GM12878 (cell line): ENCODE measurements at regions not wholly inside any gene's neighbourhood (a gene's known extent, or its start where the extent isn't known, plus 50 kb on each side); places are given as distances from the start of the nearest gene placed in this dataset.

Source experiments
- ATAC-seq: fragments of 200-7000 bp; cut with Tn5 transposase; 3 replicates; pipeline ENCODE4 v1.9.1; 2020; ENCODE audit warnings: mild to moderate bottlenecking, moderate library complexity
- BruUV-seq: library from RNA; stranded (reverse); fragments of 400-500 nt; replicated peaks from 2 replicates; lab custom pipeline; 2021; lab: Mats Ljungman, UMichigan
- CTCF ChIA-PET: fragments of 300-600 bp; sonication (Branson Sonifier 250); formaldehyde crosslinking; extraction: SDS; loops from one replicate; lab custom pipeline; 2021; ENCODE audit warnings: inconsistent platforms; lab: Yijun Ruan, JAX
- POLR2A ChIA-PET: fragments of 350-600 bp; formaldehyde crosslinking; extraction: SDS; loops from one replicate; lab custom pipeline; 2021; ENCODE audit warnings: inconsistent platforms; lab: Charles Lee
- RAD21 ChIA-PET: fragments of 300-600 bp; sonication (Branson Sonifier 250); formaldehyde crosslinking; loops from one replicate; lab custom pipeline; 2023; ENCODE audit warnings: antibody characterized with exemption; ENCODE audit not compliant: unreplicated experiment; lab: Charles Lee
- SMC1A ChIA-PET: fragments of 300-600 bp; sonication (Branson Sonifier 250); formaldehyde crosslinking; loops from one replicate; lab custom pipeline; 2023; ENCODE audit not compliant: unreplicated experiment, uncharacterized antibody; lab: Charles Lee
- DNase-seq: peaks from one replicate; pipeline ENCODE4 v3.0.0-alpha.2; 2011; ENCODE audit warnings: low read depth, low spot score
- FAIRE-seq: peaks from 3 replicates; lab custom pipeline; 2011; peaks lifted over from hg19 to GRCh38; lab: Jason Lieb, UNC
- H2AFZ ChIP-seq: 2 replicates; pipeline ENCODE4 v1.6.0; 2011; ENCODE audit warnings: low read depth, low read length, control low read depth; ENCODE audit not compliant: control insufficient read depth
- H3K27ac ChIP-seq: 2 replicates; pipeline ENCODE4 v1.5.1; 2011; ENCODE audit warnings: control low read depth; ENCODE audit not compliant: control insufficient read depth, insufficient read depth
- H3K27me3 ChIP-seq, 2 experiments: replicated peaks in 1 of 2; 2 replicates each; pipeline versions ENCODE4 v1.6.0 to v1.6.1; 2011; ENCODE audit warnings: low read length in 1 of 2; ENCODE audit not compliant: control insufficient read depth in 2 of 2, insufficient read depth in 2 of 2
- H3K36me3 ChIP-seq, 2 experiments: 2 replicates each; pipeline ENCODE4 v1.5.1; 2011; ENCODE audit warnings: low read length in 1 of 2; ENCODE audit not compliant: control insufficient read depth in 2 of 2, insufficient read depth in 2 of 2
- H3K4me1 ChIP-seq: 2 replicates; pipeline ENCODE4 v1.6.1; 2011; ENCODE audit warnings: mild to moderate bottlenecking, low read length, moderate library complexity, mixed read lengths; ENCODE audit not compliant: control insufficient read depth, insufficient read depth
- H3K4me2 ChIP-seq: 2 replicates; pipeline ENCODE4 v1.6.0; 2011; ENCODE audit warnings: control low read depth; ENCODE audit not compliant: control insufficient read depth, insufficient read depth
- H3K4me3 ChIP-seq: fragments of 200-600 bp; sonication (generic); 2 replicates; pipeline ENCODE4 v1.5.1; 2016
- H3K79me2 ChIP-seq: 2 replicates; pipeline ENCODE4 v1.6.0; 2011; ENCODE audit warnings: low read length; ENCODE audit not compliant: control insufficient read depth, insufficient read depth
- H3K9ac ChIP-seq: 2 replicates; pipeline ENCODE4 v1.8.0; 2011; ENCODE audit warnings: low read length, control low read depth, mixed read lengths; ENCODE audit not compliant: control insufficient read depth, insufficient read depth
- H3K9me3 ChIP-seq: replicated peaks from 3 replicates; pipeline ENCODE4 v1.5.1; 2011; ENCODE audit warnings: mild to moderate bottlenecking, low read length; ENCODE audit not compliant: control insufficient read depth, insufficient read depth
- H4K20me1 ChIP-seq: 2 replicates; pipeline ENCODE4 v1.6.0; 2011; ENCODE audit not compliant: control insufficient read depth, insufficient read depth
- ASH2L ChIP-seq: fragments of 300-600, 200-600 bp; sonication (generic); IDR thresholded peaks from 2 replicates; pipeline ENCODE4 v1.6.1; 2017; ENCODE audit warnings: low read depth, mild to moderate bottlenecking, borderline replicate concordance
- GABPA ChIP-seq: IDR thresholded peaks from 2 replicates; pipeline ENCODE4 v1.6.1; 2014; ENCODE audit warnings: antibody characterized with exemption, low read depth, mild to moderate bottlenecking, inconsistent platforms
- MLLT1 ChIP-seq: fragments of 450-650 bp; IDR thresholded peaks from 2 replicates; pipeline ENCODE4 v1.6.1; 2016; ENCODE audit warnings: mild to moderate bottlenecking
- NFIC ChIP-seq: IDR thresholded peaks from 2 replicates; pipeline ENCODE4 v1.6.1; 2012; ENCODE audit warnings: low read depth, mild to moderate bottlenecking, inconsistent platforms, low read length, moderate library complexity
- NR2C1 ChIP-seq: fragments of 450-650 bp; IDR thresholded peaks from 2 replicates; pipeline ENCODE4 v1.6.1; 2017; ENCODE audit warnings: antibody characterized with exemption, mild to moderate bottlenecking, moderate library complexity
- NR2C2 ChIP-seq: IDR thresholded peaks from 2 replicates; pipeline ENCODE4 v1.6.1; 2011; ENCODE audit warnings: borderline replicate concordance, low read depth; ENCODE audit not compliant: control insufficient read depth, insufficient read length
- RAD51 ChIP-seq: fragments of 450-650 bp; IDR thresholded peaks from 2 replicates; pipeline ENCODE4 v1.6.1; 2016; ENCODE audit warnings: moderate library complexity, mild to moderate bottlenecking, inconsistent platforms
- ZBED1 ChIP-seq: IDR thresholded peaks from 2 replicates; pipeline ENCODE4 v1.6.1; 2016; ENCODE audit warnings: borderline replicate concordance
- ZNF274 ChIP-seq: IDR thresholded peaks from one replicate; pipeline ENCODE4 v1.8.0; 2011; ENCODE audit not compliant: insufficient read length, insufficient read depth
- WGBS: methylation state at CpG from one replicate; pipeline ENCODE4 v1.1.6; 2016; ENCODE audit warnings: low lambda C conversion rate; ENCODE audit not compliant: insufficient replicate concordance, insufficient coverage; ENCODE audit errors: missing lambda C conversion rate; 5-methylcytosine and 5-hydroxymethylcytosine counted together
- in situ Hi-C: fragments of 300-500 bp; cut with MboI; formaldehyde crosslinking; loops from 9 replicates; pipeline ENCODE4 v1.14.3; 2018; ENCODE audit warnings: mixed read lengths
- intact Hi-C: fragments of 100-400 bp; cut with micrococcal nuclease; formaldehyde crosslinking; loops from one replicate; pipeline ENCODE4 v1.14.2; 2022; ENCODE audit not compliant: unreplicated experiment
- TF ChIP-seq, protein P1 (sequence below): fragments of 150-350 bp; IDR thresholded peaks from 2 replicates; pipeline ENCODE4 v1.6.1; 2016; ENCODE audit warnings: low read depth, low read length

DNA sequence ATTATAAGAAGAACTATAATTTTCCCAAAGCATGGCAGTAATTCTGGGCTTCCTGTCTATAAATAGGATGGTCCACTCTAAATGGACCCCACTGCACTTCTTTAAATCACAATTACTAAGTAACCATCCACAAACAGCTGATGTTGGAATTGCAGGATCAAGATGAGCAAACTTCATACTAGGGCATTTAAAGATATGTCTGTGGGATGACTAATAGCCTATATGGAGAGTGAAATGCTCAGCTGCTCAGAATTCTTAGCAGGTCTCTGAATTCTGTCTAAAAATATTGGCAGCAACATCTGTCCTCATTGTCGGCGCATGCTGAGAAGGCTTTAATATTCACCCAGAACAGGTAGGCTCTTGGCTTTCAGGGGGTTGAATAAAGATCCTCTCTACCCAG, 140.4 kb downstream of the SATB1 start:
- ATAC-seq (no peak), DNase-seq (no peak), FAIRE-seq (no peak)
- no peak overlapping the region for H3K4me3 ChIP-seq
- no peaks in the 10 kb centered on the region for H3K79me2 ChIP-seq
- no peak for TF ChIP-seq ASH2L
- TF ChIP-seq GABPA, result no peak
- TF ChIP-seq NR2C2, result no peak
- no peak for TF ChIP-seq ZNF274
- ChIA-PET CTCF (no interaction called here), SMC1A (no interaction called here), POLR2A (no interaction called here), RAD21 (no interaction called here)
- H3K27me3 ChIP-seq, result no peaks in the 10 kb centered on the region
- H3K9me3 ChIP-seq, result no peaks in the 10 kb centered on the region
- H2AFZ ChIP-seq, result no peak overlapping the region
- no peaks in the 10 kb centered on the region for H3K36me3 ChIP-seq
- WGBS, result 93% methylated on average over 2 of the region's 2 CpGs
- no peaks in the 10 kb centered on the region for H4K20me1 ChIP-seq
- intact Hi-C loops, result no loop called here
- H3K27ac ChIP-seq, result no peak overlapping the region
- no peaks in the 10 kb centered on the region for H3K4me1 ChIP-seq
- in situ Hi-C loops, result no loop called here
- H3K4me2 ChIP-seq, result no peak overlapping the region
- no TSS peak for BruUV-seq
- H3K9ac ChIP-seq, result no peak overlapping the region

DNA sequence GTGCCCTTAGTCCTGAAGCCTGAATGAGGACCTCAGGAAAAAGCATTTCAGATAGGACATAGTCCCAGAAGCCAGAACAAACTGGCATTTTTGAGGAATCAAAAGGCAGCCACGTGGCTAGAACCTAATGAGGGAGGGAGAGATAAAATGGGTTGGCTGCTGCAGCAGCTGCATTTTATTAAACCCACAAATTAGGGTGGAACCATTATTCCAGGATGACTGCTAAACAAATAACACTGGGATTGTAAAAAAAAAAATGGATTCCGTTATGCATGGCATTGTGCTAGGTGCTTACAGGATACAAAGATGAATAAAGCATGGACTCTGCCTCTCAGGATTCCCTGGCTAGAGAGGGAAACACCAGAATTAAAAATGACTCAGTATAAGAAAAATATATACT, 141.5 kb downstream of the SATB1 start:
- Histone ChIP-seq H3K27ac (no peak overlapping the region), H3K4me3 (no peak overlapping the region), H3K4me2 (no peak overlapping the region), H3K9ac (no peak overlapping the region), H3K79me2 (no peaks in the 10 kb centered on the region), H3K4me1 (no peaks in the 10 kb centered on the region), H3K36me3 (no peaks in the 10 kb centered on the region), H3K27me3 (no peaks in the 10 kb centered on the region), H2AFZ (no peak overlapping the region), H3K9me3 (no peaks in the 10 kb centered on the region), H4K20me1 (no peaks in the 10 kb centered on the region)
- in situ Hi-C loops (no loop called here), intact Hi-C loops (no loop called here)
- ATAC-seq, result no peak
- DNase-seq, result no peak
- no TSS peak for BruUV-seq
- ChIA-PET CTCF (no interaction called here), POLR2A (no interaction called here), RAD21 (no interaction called here), SMC1A (no interaction called here)
- no peak for TF ChIP-seq ASH2L
- no peak for TF ChIP-seq RAD51
- no peak for TF ChIP-seq NR2C1
- no peak for TF ChIP-seq NFIC
- TF ChIP-seq, protein P1, sequence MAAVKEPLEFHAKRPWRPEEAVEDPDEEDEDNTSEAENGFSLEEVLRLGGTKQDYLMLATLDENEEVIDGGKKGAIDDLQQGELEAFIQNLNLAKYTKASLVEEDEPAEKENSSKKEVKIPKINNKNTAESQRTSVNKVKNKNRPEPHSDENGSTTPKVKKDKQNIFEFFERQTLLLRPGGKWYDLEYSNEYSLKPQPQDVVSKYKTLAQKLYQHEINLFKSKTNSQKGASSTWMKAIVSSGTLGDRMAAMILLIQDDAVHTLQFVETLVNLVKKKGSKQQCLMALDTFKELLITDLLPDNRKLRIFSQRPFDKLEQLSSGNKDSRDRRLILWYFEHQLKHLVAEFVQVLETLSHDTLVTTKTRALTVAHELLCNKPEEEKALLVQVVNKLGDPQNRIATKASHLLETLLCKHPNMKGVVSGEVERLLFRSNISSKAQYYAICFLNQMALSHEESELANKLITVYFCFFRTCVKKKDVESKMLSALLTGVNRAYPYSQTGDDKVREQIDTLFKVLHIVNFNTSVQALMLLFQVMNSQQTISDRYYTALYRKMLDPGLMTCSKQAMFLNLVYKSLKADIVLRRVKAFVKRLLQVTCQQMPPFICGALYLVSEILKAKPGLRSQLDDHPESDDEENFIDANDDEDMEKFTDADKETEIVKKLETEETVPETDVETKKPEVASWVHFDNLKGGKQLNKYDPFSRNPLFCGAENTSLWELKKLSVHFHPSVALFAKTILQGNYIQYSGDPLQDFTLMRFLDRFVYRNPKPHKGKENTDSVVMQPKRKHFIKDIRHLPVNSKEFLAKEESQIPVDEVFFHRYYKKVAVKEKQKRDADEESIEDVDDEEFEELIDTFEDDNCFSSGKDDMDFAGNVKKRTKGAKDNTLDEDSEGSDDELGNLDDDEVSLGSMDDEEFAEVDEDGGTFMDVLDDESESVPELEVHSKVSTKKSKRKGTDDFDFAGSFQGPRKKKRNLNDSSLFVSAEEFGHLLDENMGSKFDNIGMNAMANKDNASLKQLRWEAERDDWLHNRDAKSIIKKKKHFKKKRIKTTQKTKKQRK, result no peak
- TF ChIP-seq NR2C2, result no peak
- TF ChIP-seq ZBED1, result no peak
- TF ChIP-seq MLLT1, result no peak
- FAIRE-seq, result no peak
- WGBS, result 0% methylated on average over 2 of the region's 2 CpGs
